Parathyroid adenoma (tissue), 2 donors: ENCODE measurements at regions not wholly inside any gene's neighbourhood (a gene's known extent, or its start where the extent isn't known, plus 50 kb on each side); places are given as distances from the start of the nearest gene placed in this dataset.
A peak's percentile ranks its signal among the peaks of the same experiment; 100 is the strongest.

Source experiments
- H2AFZ ChIP-seq: fragments of 300-600 bp; sonication (generic); one replicate; pipeline ENCODE4 v1.7.0; 2017; ENCODE audit warnings: antibody characterized with exemption, mild to moderate bottlenecking
- H3K27ac ChIP-seq: fragments of 300-600 bp; sonication (generic); one replicate; pipeline ENCODE4 v1.7.0; 2017
- H3K27me3 ChIP-seq: fragments of 300-600 bp; sonication (generic); one replicate; pipeline ENCODE4 v1.7.0; 2017; ENCODE audit warnings: low read length; ENCODE audit not compliant: control insufficient read depth, insufficient read depth
- H3K36me3 ChIP-seq: fragments of 300-600 bp; sonication (generic); one replicate; pipeline ENCODE4 v1.7.0; 2017; ENCODE audit warnings: low read length; ENCODE audit not compliant: control insufficient read depth, insufficient read depth
- H3K4me1 ChIP-seq: fragments of 300-600 bp; sonication (generic); one replicate; pipeline ENCODE4 v1.7.0; 2017; ENCODE audit warnings: control low read depth
- H3K4me2 ChIP-seq: fragments of 300-600 bp; sonication (generic); one replicate; pipeline ENCODE4 v1.7.0; 2017; ENCODE audit warnings: low read length
- H3K4me3 ChIP-seq: fragments of 300-600 bp; sonication (generic); one replicate; pipeline ENCODE4 v1.7.0; 2017; ENCODE audit warnings: low read depth, low read length
- H3K79me2 ChIP-seq: fragments of 300-600 bp; sonication (generic); one replicate; pipeline ENCODE4 v1.7.0; 2017; ENCODE audit warnings: control low read depth
- H3K9ac ChIP-seq: fragments of 300-600 bp; sonication (generic); one replicate; pipeline ENCODE4 v1.7.0; 2017; ENCODE audit warnings: mild to moderate bottlenecking
- H3K9me3 ChIP-seq: fragments of 300-600 bp; sonication (generic); one replicate; pipeline ENCODE4 v1.7.0; 2017; ENCODE audit warnings: low read length; ENCODE audit not compliant: control insufficient read depth
- CTCF ChIP-seq: fragments of 300-600 bp; sonication (generic); IDR thresholded peaks from one replicate; pipeline ENCODE4 v1.7.0; 2017; ENCODE audit warnings: antibody characterized with exemption, mild to moderate bottlenecking
- donor health status: primary hyperparathyroidism.

GRCh38 chr7:52959878-52960660 is 75.4 kb upstream of the POM121L12 start:
- Histone ChIP-seq H3K4me3 (no peak overlapping the region), H3K27ac (no peak overlapping the region), H3K79me2 (no peaks in the 10 kb centered on the region), H3K4me2 (no peak overlapping the region), H3K9ac (no peak overlapping the region), H2AFZ (no peak overlapping the region), H3K4me1 (no peaks in the 10 kb centered on the region), H3K27me3 (no peaks in the 10 kb centered on the region), H3K36me3 (no peaks in the 10 kb centered on the region), H3K9me3 (no peaks in the 10 kb centered on the region)
- TF ChIP-seq CTCF: no peak

GRCh38 chr7:52959336-52959735 is 76.1 kb upstream of the POM121L12 start:
- H3K4me1 ChIP-seq: no peaks in the 10 kb centered on the region
- H3K4me3 ChIP-seq: no peak overlapping the region
- no peak overlapping the region for H3K4me2 ChIP-seq

GRCh38 chr7:52958621-52959140 is 76.8 kb upstream of the POM121L12 start:
- Histone ChIP-seq H3K27ac (no peak overlapping the region), H3K9me3 (no peaks in the 10 kb centered on the region), H3K27me3 (no peaks in the 10 kb centered on the region), H3K36me3 (no peaks in the 10 kb centered on the region), H3K79me2 (no peaks in the 10 kb centered on the region), H3K4me1 (no peaks in the 10 kb centered on the region), H2AFZ (no peak overlapping the region), H3K9ac (no peak overlapping the region), H3K4me3 (no peak overlapping the region), H3K4me2 (no peak overlapping the region)
- no peak for TF ChIP-seq CTCF

More at GRCh38 chr7:52959336-52959735, 76.1 kb upstream of the POM121L12 start:
- no peak overlapping the region for H3K27ac ChIP-seq
- TF ChIP-seq CTCF: no peak
- H3K9ac ChIP-seq: no peak overlapping the region
- no peaks in the 10 kb centered on the region for H3K79me2 ChIP-seq
- no peaks in the 10 kb centered on the region for H3K36me3 ChIP-seq
- no peak overlapping the region for H2AFZ ChIP-seq
- H3K9me3 ChIP-seq: no peaks in the 10 kb centered on the region
- H3K27me3 ChIP-seq: no peaks in the 10 kb centered on the region

GRCh38 chr7:52956379-52956915 is 79.0 kb upstream of the POM121L12 start:
- H3K36me3 ChIP-seq: no peaks in the 10 kb centered on the region
- no peaks in the 10 kb centered on the region for H3K27me3 ChIP-seq
- H3K4me2 ChIP-seq: peak overlapping the region; percentile 39
- no peaks in the 10 kb centered on the region for H3K79me2 ChIP-seq
- H3K9me3 ChIP-seq: no peaks in the 10 kb centered on the region
- TF ChIP-seq CTCF: no peak
- H3K4me3 ChIP-seq: peak overlapping the region; percentile 17
- no peaks in the 10 kb centered on the region for H3K4me1 ChIP-seq
- no peak overlapping the region for H3K9ac ChIP-seq
- no peak overlapping the region for H3K27ac ChIP-seq
- no peak overlapping the region for H2AFZ ChIP-seq
